ENCODE measurements at regions not wholly inside any gene's neighbourhood (a gene's known extent, or its start where the extent isn't known, plus 50 kb on each side); places are given as distances from the start of the nearest gene placed in this dataset.
"Not testable (repeated sequence)": the region's sequence is repeated elsewhere in the genome, so short reads cannot be mapped to it uniquely, and the experiment has no call there.

DNA sequence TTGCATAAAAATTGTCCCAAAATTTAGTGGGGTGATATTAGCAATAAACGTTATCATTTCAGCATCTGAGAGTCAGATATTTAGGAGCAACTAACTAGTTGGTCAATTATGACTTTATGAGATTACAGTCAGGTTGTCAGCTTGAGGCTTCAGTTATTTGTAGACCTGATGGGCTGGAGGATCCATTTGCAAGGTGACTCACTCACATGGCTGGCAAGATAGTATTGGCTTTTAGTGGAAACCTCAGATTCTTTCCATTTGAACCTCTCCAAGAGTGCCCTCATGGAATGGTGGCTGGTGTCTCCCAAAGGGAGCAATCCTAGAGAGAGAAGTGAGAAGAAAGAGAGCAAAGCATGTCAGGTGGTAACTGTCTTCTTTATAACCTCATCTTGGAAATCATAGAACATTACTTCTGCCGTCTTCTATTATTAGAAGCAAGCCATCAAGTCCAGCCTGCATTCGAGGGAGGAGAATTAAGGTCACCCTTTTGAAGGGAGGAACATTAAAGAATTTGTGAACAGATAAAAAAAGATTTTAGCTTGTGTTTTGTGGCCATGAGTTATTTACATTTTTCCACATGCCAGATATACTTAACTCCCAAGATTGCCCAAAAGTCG lies 92.5 kb downstream of the HAUS1 start:
- no peak for ATAC-seq (ENCODE audit: low read depth)
- ChIA-PET CTCF (no interaction called here), POLR2A (no interaction called here)
- TF ChIP-seq, protein P1, sequence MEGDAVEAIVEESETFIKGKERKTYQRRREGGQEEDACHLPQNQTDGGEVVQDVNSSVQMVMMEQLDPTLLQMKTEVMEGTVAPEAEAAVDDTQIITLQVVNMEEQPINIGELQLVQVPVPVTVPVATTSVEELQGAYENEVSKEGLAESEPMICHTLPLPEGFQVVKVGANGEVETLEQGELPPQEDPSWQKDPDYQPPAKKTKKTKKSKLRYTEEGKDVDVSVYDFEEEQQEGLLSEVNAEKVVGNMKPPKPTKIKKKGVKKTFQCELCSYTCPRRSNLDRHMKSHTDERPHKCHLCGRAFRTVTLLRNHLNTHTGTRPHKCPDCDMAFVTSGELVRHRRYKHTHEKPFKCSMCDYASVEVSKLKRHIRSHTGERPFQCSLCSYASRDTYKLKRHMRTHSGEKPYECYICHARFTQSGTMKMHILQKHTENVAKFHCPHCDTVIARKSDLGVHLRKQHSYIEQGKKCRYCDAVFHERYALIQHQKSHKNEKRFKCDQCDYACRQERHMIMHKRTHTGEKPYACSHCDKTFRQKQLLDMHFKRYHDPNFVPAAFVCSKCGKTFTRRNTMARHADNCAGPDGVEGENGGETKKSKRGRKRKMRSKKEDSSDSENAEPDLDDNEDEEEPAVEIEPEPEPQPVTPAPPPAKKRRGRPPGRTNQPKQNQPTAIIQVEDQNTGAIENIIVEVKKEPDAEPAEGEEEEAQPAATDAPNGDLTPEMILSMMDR (IDR thresholded peaks at IDR 0.05) = no peak
- Mint-ChIP-seq H3K9me3 (no peaks in the 10 kb centered on the region), H3K36me3 (ENCODE audit: low read depth) (peaks cover 21% of the 10 kb centered on the region), H3K27ac (no peak overlapping the region), H3K27me3 (no peaks in the 10 kb centered on the region), H3K4me1 (peaks cover 39% of the 10 kb centered on the region), H3K4me3 (no peak overlapping the region)
- no peak for DNase-seq
- intact Hi-C loops (cut with micrococcal nuclease) = no loop called here

DNA sequence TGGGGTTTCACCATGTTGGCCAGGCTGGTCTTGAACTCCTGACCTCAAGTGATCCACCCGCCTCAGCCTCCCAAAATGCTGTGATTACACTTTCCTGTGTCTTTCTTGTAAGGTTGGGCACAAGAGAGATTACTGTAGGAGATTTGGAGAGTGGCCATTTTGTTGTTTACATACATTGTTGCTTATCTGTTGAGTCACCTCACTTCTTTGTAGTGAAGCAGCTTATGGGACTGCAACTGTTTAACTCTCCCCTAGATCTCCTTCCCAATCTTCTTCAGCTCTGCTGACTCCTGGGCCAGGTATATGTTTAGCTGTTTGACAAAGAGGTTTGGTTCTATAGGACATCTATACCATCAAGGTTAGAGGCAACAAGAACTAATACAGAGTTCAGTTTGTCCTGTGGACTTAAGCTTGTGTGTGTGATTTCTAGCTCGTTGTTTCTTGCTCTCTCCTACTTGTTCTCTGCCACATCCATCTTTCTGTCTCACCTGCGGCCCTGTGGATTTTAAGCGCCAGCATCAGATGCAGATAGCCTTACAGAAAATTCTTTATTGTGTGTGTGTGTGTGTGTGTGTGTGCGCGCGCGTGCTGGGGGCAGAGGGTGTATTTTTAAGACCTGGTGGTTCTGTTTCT lies 95.4 kb downstream of the HAUS1 start:
- ATAC-seq (ENCODE audit: low read depth) (no peak), DNase-seq (no peak)
- Mint-ChIP-seq H3K36me3 (ENCODE audit: low read depth) (peaks cover 18% of the 10 kb centered on the region), H3K27me3 (no peaks in the 10 kb centered on the region), H3K27ac (no peak overlapping the region), H3K4me3 (no peak overlapping the region), H3K4me1 (peaks cover 51% of the 10 kb centered on the region), H3K9me3 (no peaks in the 10 kb centered on the region)
- TF ChIP-seq, protein P1 (IDR thresholded peaks at IDR 0.05) = no peak
- intact Hi-C loops (cut with micrococcal nuclease) = no loop called here
- POLR2A ChIA-PET = interaction anchor here (0.7 kb wide), 1 partner anchor 26 kb away, joined by 4 read pairs; a partner anchor contains a TSS
- CTCF ChIA-PET = no interaction called here

DNA sequence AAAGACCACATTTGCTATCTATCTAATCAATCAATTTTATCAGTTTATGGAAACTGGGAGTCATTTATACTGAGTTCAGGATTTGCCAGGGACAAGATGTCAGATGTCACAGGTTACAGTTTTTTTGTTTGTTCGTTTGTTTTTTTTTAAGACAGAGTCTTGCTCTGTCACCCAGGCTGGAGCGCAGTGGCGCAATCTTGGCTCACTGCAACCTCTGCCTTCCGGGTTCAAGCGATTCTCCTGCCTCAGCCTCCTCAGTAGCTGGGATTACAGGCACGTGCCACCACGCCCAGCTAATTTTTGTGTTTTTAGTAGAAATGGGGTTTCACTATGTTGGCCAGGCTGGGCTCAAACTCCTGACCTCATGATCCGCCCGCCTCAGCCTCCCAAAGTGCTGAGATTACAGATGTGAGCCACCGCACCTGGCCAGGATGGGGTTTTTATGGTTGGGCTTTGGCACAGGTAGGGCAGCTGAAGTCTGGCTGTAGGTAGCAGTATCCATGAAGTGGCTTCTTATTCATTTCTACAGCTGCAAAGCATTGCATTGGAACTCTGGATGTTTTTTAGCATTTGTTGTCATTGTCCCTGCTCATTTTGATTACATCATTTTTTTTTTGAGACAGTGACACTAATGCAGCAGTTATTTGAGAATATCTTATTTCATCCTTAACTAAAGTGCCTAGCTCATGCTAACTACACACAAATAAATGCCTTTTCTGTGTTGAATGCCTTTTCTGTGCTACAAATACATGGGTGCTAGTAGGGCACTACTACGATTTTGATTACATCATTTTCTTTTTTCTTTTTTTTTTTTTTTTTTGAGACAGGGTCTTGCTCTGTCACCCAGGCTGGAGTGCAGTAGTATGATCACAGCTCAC lies 96.2 kb downstream of the HAUS1 start:
- peaks cover 18% of the 10 kb centered on the region for H3K36me3 Mint-ChIP-seq (ENCODE audit: low read depth)
- H3K27ac Mint-ChIP-seq; H3K27me3 Mint-ChIP-seq; DNase-seq; ATAC-seq (ENCODE audit: low read depth); H3K4me3 Mint-ChIP-seq; H3K9me3 Mint-ChIP-seq; CTCF ChIA-PET; intact Hi-C loops (cut with micrococcal nuclease): not testable (repeated sequence)
- peaks cover 58% of the 10 kb centered on the region for H3K4me1 Mint-ChIP-seq
- POLR2A ChIA-PET = interaction anchor here (0.7 kb wide), 2 partner anchors 18 to 27 kb away, joined by 4 to 9 read pairs; a partner anchor contains a TSS

DNA sequence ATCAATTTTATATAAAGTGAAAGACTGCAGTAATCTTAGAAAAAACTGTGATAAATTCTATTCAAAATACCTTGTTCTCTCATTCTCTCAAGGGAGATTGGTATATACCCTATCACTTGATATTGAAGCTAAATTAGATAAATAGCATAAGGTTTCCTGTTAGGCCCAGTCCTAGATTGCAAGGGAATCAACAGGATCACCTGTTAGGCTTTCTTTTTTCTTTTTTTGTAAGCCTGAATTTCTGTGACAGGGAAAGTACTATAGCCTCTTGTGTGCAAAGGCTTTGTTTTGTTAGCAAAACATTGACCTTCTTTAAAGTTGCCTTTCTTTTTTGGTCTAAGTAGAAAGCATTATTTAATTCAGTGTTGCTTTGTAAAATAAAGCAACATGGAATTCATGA lies 100.0 kb downstream of the HAUS1 start:
- ChIA-PET CTCF (interaction anchor here (1.4 kb wide), 1 partner anchor 30 kb away, joined by 5 read pairs; a partner anchor contains a TSS), POLR2A (interaction anchor here (0.6 kb wide), 1 partner anchor 14 kb away, joined by 7 read pairs; no protein-coding TSS in a partner anchor)
- H3K36me3 Mint-ChIP-seq (ENCODE audit: low read depth) = peaks cover 3% of the 10 kb centered on the region
- H3K27me3 Mint-ChIP-seq = no peaks in the 10 kb centered on the region
- DNase-seq = no peak
- TF ChIP-seq, protein P1 (IDR thresholded peaks at IDR 0.05) = no peak
- intact Hi-C loops (cut with micrococcal nuclease) = no loop called here
- no peak for ATAC-seq (ENCODE audit: low read depth)
- no peaks in the 10 kb centered on the region for H3K9me3 Mint-ChIP-seq
- peaks cover 74% of the 10 kb centered on the region for H3K4me1 Mint-ChIP-seq
- no peak overlapping the region for H3K4me3 Mint-ChIP-seq
- H3K27ac Mint-ChIP-seq = no peak overlapping the region

DNA sequence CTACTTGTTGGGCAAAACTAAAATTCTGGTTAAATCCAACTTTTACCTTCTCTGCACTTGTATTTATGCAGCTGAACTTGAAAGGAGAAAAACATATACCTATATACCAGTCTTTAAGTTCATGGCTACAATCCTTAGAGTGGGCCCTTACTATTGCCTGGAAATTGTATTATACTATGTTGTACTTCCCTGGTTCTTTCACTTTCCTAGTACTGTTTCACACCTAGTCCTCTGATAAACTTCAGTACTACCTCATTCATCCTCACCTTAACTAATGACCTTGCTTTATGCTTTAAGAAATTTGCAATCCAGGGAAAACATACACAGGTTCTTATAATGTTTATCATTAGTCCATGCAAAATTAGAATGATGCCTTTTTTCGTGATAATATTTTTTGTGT lies 103.8 kb downstream of the HAUS1 start:
- Mint-ChIP-seq H3K27ac (no peak overlapping the region), H3K36me3 (ENCODE audit: low read depth) (peaks cover 9% of the 10 kb centered on the region), H3K4me1 (peaks cover 82% of the 10 kb centered on the region), H3K4me3 (no peak overlapping the region), H3K9me3 (no peaks in the 10 kb centered on the region), H3K27me3 (no peaks in the 10 kb centered on the region)
- no peak for DNase-seq
- TF ChIP-seq, protein P1 (IDR thresholded peaks at IDR 0.05) = no peak
- POLR2A ChIA-PET = interaction anchor here (0.6 to 0.7 kb wide), 2 partner anchors 42 to 75 kb away, joined by 3 to 5 read pairs; no protein-coding TSS in a partner anchor
- CTCF ChIA-PET = no interaction called here
- intact Hi-C loops (cut with micrococcal nuclease) = loop anchor here (2.0 kb wide), 1 partner anchor 17 kb away; no protein-coding TSS in a partner anchor
- no peak for ATAC-seq (ENCODE audit: low read depth)

Data from activated B cell treated with CpG ODN at 0.5 μM for 24 hours (primary cell).